Endothelial cell (in vitro differentiated cells): ENCODE measurements at regions not wholly inside any gene's neighbourhood (a gene's known extent, or its start where the extent isn't known, plus 50 kb on each side); places are given as distances from the start of the nearest gene placed in this dataset.

ENCODE experiments used
- DNase-seq: peaks from one replicate; pipeline ENCODE4 v3.0.0; 2021; ENCODE audit warnings: low spot score
- H3K27ac Mint-ChIP-seq: one replicate; pipeline ENCODE4 v1.8.0; 2021; ENCODE audit warnings: mixed read lengths, inconsistent platforms; ENCODE audit not compliant: unreplicated experiment
- H3K27me3 Mint-ChIP-seq: one replicate; pipeline ENCODE4 v1.8.0; 2021; ENCODE audit warnings: mild to moderate bottlenecking, moderate library complexity, mixed read lengths, inconsistent platforms; ENCODE audit not compliant: unreplicated experiment
- H3K36me3 Mint-ChIP-seq: one replicate; pipeline ENCODE4 v1.8.0; 2021; ENCODE audit warnings: mild to moderate bottlenecking, low read depth, mixed read lengths, inconsistent platforms; ENCODE audit not compliant: unreplicated experiment
- H3K4me1 Mint-ChIP-seq: one replicate; pipeline ENCODE4 v1.8.0; 2021; ENCODE audit warnings: mild to moderate bottlenecking, mixed read lengths, inconsistent platforms; ENCODE audit not compliant: unreplicated experiment
- H3K4me3 Mint-ChIP-seq: one replicate; pipeline ENCODE4 v1.8.0; 2021; ENCODE audit warnings: mild to moderate bottlenecking, mixed read lengths, inconsistent platforms; ENCODE audit not compliant: unreplicated experiment
- H3K9me3 Mint-ChIP-seq: one replicate; pipeline ENCODE4 v1.8.0; 2021; ENCODE audit warnings: mixed read lengths, inconsistent platforms; ENCODE audit not compliant: unreplicated experiment
- CTCF ChIP-seq: fragments of 200-600 bp; sonication (generic); IDR thresholded peaks from one replicate; pipeline ENCODE4 v1.5.0; 2021; ENCODE audit warnings: antibody characterized with exemption; ENCODE audit not compliant: unreplicated experiment

GRCh38 chr2:137764646-137765045 is 199.6 kb upstream of the HNMT start:
- H3K4me3 Mint-ChIP-seq, result no peak overlapping the region
- no peak for DNase-seq
- H3K27ac Mint-ChIP-seq, result no peak overlapping the region
- H3K4me1 Mint-ChIP-seq, result no peaks in the 10 kb centered on the region
- no peaks in the 10 kb centered on the region for H3K36me3 Mint-ChIP-seq
- no peak for TF ChIP-seq CTCF
- H3K9me3 Mint-ChIP-seq, result peaks cover 4% of the 10 kb centered on the region
- no peaks in the 10 kb centered on the region for H3K27me3 Mint-ChIP-seq

DNA sequence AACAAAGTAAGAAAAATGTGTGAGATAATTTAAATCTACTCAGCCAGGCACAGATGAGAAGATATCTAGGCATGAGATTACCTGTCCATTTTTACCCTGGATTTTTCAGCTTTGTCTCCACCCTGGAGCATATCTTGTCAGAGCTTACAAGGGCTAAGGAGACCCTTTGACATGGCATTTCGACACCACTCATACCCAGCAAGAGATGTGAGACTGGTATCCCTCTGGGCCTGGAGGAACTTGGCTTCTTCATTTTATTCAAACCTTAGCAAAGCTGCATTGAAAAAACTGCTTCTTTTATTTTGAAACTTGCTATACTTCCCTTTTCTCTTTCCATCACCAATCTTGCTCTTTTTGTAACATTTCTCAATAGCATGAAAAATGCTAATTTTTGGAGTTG is 194.9 kb upstream of the HNMT start:
- Mint-ChIP-seq H3K4me3 (no peak overlapping the region), H3K27ac (no peak overlapping the region), H3K9me3 (peaks cover 4% of the 10 kb centered on the region), H3K36me3 (no peaks in the 10 kb centered on the region), H3K27me3 (no peaks in the 10 kb centered on the region), H3K4me1 (no peaks in the 10 kb centered on the region)
- DNase-seq, result no peak
- no peak for TF ChIP-seq CTCF

GRCh38 chr2:137770166-137770565 is 194.1 kb upstream of the HNMT start:
- Mint-ChIP-seq H3K4me3 (no peak overlapping the region), H3K27me3 (no peaks in the 10 kb centered on the region), H3K36me3 (no peaks in the 10 kb centered on the region), H3K9me3 (peaks cover 4% of the 10 kb centered on the region), H3K27ac (no peak overlapping the region), H3K4me1 (no peaks in the 10 kb centered on the region)
- no peak for TF ChIP-seq CTCF
- no peak for DNase-seq

DNA sequence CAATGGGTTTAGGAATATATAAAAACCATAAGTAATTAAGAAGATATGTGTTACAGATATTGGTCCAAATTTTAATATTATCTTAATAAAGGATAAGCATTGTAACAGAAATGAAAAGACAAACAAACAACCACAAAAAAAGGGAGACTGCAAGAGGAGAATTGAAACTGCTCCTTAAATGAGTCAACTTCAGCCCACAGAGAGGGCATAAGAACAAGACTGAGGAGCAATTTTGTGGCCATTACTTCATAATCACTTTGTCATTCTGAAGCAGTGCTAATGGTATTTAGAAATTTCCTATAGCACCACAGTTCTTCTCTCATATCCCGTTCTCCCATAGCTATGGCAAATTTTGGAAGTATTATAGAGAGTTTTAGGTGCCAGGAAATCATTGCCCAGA is 193.2 kb upstream of the HNMT start:
- Mint-ChIP-seq H3K9me3 (peaks cover 4% of the 10 kb centered on the region), H3K36me3 (no peaks in the 10 kb centered on the region), H3K27me3 (no peaks in the 10 kb centered on the region), H3K4me1 (no peaks in the 10 kb centered on the region), H3K27ac (no peak overlapping the region), H3K4me3 (no peak overlapping the region)
- no peak for DNase-seq
- no peak for TF ChIP-seq CTCF

DNA sequence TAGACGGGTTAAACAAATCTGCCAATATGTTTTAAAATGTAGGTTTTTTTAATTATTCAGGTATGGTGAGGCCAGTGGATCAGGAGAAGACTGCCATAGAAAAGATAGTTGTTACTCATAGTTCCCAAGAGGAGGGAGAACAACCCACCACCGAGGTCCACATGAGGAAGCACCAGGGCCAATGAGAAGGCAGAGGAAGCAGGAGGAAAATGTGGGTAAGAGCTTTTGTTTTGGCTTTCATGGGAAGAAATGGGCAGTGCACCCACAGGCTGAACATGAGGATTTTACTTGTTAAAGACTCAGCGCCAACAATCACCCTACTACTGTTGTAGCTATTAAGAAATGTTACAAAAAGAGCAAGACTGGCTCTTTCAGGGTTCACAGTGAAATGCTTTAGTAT is 191.8 kb upstream of the HNMT start:
- Mint-ChIP-seq H3K27me3 (no peaks in the 10 kb centered on the region), H3K4me3 (no peak overlapping the region), H3K27ac (no peak overlapping the region)

More for the DNA sequence above, 191.8 kb upstream of the HNMT start:
- Mint-ChIP-seq H3K36me3 (no peaks in the 10 kb centered on the region), H3K9me3 (peaks cover 4% of the 10 kb centered on the region), H3K4me1 (no peaks in the 10 kb centered on the region)
- TF ChIP-seq CTCF, result no peak
- no peak for DNase-seq
